ENCODE measurements at regions not wholly inside any gene's neighbourhood (a gene's known extent, or its start where the extent isn't known, plus 50 kb on each side); places are given as distances from the start of the nearest gene placed in this dataset.

DNA sequence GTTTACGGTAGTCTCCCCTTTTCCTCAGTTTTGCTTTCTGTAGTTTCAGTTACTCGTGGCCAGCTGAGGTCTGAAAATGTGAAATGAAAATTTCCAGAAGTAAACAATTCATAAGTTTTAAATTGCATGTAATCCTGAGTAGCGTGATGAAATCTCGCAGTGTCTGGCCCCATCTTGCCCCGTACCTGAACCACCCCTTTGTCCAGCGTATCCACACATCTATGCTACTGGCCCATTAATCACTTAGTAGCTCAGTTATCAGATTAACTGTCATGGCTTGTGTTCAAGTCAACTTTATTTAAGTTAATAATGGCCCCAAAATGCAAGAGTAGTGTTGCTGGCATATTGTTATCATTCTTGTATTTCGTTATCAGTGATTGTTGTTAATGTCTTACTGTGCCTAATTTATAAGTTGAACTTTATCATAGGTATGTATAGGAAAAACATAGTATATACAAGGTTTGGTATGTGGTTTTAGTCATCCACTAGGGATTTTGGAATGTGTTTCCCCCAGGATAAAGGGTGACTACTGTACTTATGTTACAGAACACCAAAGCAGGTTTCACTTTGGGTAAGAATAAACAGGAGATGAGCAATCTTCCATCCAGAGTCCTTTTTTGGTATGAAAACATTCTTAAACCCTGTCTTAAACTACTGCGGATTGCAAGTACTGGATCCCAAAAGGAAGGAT, 118.4 kb upstream of the KCNN2 start:
- intact Hi-C loops (cut with DNase I; ENCODE audit: low total_unique reads), result no loop called here
- H3K27ac ChIP-seq, result no peak overlapping the region
- no peak for DNase-seq
- WGBS, 2 donors, result 88 to 90% methylated on average over 8 of the region's 8 CpGs
- TF ChIP-seq POLR2A (IDR thresholded peaks at IDR 0.05), result no peak
- H3K9me3 ChIP-seq, result no peaks in the 10 kb centered on the region
- no peaks in the 10 kb centered on the region for H3K4me1 ChIP-seq
- no peaks in the 10 kb centered on the region for H3K27me3 ChIP-seq
- no peak overlapping the region for H3K4me3 ChIP-seq
- H3K36me3 ChIP-seq (ENCODE audit: low read depth, missing control alignments), result no peaks in the 10 kb centered on the region

DNA sequence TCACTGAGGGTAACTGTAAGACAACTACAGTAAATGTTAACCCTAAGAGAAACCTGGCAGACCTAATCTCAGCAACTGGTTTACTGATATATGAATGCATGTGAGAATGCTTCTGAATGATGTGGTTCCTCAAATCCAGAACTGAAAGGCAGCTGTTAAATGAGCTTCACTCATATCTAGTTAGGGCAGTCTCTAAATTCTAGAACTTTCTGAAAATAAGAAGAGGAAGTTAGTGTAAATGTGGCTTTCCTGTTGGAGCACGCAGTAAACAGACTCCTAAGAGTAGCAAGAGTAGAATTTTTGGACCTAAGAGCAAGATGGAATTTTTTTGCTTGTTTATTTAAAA, 117.9 kb upstream of the KCNN2 start:
- H3K27me3 ChIP-seq, result no peaks in the 10 kb centered on the region
- TF ChIP-seq, protein P1, sequence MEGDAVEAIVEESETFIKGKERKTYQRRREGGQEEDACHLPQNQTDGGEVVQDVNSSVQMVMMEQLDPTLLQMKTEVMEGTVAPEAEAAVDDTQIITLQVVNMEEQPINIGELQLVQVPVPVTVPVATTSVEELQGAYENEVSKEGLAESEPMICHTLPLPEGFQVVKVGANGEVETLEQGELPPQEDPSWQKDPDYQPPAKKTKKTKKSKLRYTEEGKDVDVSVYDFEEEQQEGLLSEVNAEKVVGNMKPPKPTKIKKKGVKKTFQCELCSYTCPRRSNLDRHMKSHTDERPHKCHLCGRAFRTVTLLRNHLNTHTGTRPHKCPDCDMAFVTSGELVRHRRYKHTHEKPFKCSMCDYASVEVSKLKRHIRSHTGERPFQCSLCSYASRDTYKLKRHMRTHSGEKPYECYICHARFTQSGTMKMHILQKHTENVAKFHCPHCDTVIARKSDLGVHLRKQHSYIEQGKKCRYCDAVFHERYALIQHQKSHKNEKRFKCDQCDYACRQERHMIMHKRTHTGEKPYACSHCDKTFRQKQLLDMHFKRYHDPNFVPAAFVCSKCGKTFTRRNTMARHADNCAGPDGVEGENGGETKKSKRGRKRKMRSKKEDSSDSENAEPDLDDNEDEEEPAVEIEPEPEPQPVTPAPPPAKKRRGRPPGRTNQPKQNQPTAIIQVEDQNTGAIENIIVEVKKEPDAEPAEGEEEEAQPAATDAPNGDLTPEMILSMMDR (IDR thresholded peaks at IDR 0.05), result no peak
- TF ChIP-seq POLR2A (IDR thresholded peaks at IDR 0.05), result no peak
- WGBS, 2 donors, result 84 to 88% methylated on average over 1 of the region's 1 CpG
- no peak overlapping the region for H3K27ac ChIP-seq
- no peak overlapping the region for H3K4me3 ChIP-seq
- intact Hi-C loops (cut with DNase I; ENCODE audit: low total_unique reads), result no loop called here
- DNase-seq, result no peak
- H3K36me3 ChIP-seq (ENCODE audit: low read depth, missing control alignments), result no peaks in the 10 kb centered on the region
- H3K4me1 ChIP-seq, result no peaks in the 10 kb centered on the region
- H3K9me3 ChIP-seq, result no peaks in the 10 kb centered on the region

DNA sequence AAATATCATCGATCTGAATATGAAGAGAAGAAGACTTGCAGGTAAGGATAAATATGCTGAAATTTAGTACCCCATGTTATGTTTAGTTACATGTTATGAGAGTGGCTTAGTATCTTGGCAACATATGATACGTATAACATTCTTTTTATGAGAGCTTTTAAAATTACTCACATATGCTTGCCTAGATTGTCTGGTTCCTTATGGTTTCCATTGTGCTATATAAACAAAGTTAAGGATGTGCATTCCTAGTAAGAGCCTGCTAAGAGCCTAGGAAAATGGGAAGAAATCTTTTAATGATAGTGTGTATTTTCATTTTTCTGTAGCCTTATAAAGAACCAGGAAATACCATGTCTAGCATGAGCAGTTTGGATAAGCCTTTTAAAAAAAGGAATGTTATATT, 112.0 kb upstream of the KCNN2 start:
- intact Hi-C loops (cut with DNase I; ENCODE audit: low total_unique reads), result no loop called here
- DNase-seq, result no peak
- Histone ChIP-seq H3K27ac (no peak overlapping the region), H3K9me3 (no peaks in the 10 kb centered on the region), H3K27me3 (no peaks in the 10 kb centered on the region), H3K4me3 (no peak overlapping the region), H3K4me1 (no peaks in the 10 kb centered on the region), H3K36me3 (ENCODE audit: low read depth, missing control alignments) (no peaks in the 10 kb centered on the region)
- no peak for TF ChIP-seq POLR2A (IDR thresholded peaks at IDR 0.05)
- TF ChIP-seq, protein P1 (IDR thresholded peaks at IDR 0.05), result no peak
- 85 to 91% methylated on average over 2 of the region's 2 CpGs for WGBS, 2 donors

DNA sequence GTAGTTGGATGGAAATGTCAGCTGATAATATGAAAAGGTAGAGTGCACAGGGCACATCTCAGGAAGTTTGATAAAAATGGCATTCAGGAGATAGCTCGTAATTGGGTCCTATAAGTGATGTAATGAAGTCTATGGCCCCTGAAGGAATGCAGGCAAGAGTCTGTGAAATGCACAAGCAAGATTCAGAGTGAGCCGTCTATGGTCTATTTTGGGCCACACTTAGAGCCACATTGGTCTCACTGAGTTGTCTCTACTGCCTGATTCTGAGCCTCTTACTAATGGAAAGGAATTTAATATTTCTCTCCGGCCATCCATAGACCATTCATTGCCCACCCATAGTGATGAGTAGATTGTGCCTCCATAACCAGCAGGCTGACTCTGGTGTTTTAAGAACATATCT, 111.3 kb upstream of the KCNN2 start:
- Histone ChIP-seq H3K36me3 (ENCODE audit: low read depth, missing control alignments) (no peaks in the 10 kb centered on the region), H3K4me1 (no peaks in the 10 kb centered on the region), H3K27me3 (no peaks in the 10 kb centered on the region), H3K4me3 (no peak overlapping the region), H3K9me3 (no peaks in the 10 kb centered on the region), H3K27ac (no peak overlapping the region)
- DNase-seq, result no peak
- intact Hi-C loops (cut with DNase I; ENCODE audit: low total_unique reads), result no loop called here
- WGBS, 2 donors, result 88% methylated on average over 3 of the region's 3 CpGs
- no peak for TF ChIP-seq POLR2A (IDR thresholded peaks at IDR 0.05)
- TF ChIP-seq, protein P1 (IDR thresholded peaks at IDR 0.05), result no peak

DNA sequence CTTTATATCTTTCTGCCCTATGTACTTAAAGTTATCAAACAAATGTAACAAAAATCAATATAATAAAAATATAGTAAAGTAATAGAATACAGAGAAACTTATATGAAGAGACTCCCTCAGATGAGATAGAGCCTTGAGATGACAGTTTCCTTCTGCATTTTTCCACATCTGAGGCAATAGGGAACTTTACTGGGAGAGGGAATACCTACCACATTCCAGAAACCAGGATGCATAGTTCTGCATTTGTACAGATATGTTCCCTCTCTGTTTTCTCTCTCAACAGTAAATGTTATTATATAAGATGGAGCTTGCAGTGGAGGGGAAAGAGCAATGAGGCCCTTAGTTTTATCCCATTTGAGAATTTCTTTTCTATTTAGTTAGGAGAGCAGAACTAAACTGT, 109.6 kb upstream of the KCNN2 start:
- TF ChIP-seq, protein P1 (IDR thresholded peaks at IDR 0.05), result no peak
- TF ChIP-seq POLR2A (IDR thresholded peaks at IDR 0.05), result no peak
- intact Hi-C loops (cut with DNase I; ENCODE audit: low total_unique reads), result no loop called here
- H3K27me3 ChIP-seq, result no peaks in the 10 kb centered on the region
- no peaks in the 10 kb centered on the region for H3K36me3 ChIP-seq (ENCODE audit: low read depth, missing control alignments)
- DNase-seq, result no peak
- no peaks in the 10 kb centered on the region for H3K9me3 ChIP-seq
- H3K4me1 ChIP-seq, result no peaks in the 10 kb centered on the region
- no peak overlapping the region for H3K27ac ChIP-seq
- no peak overlapping the region for H3K4me3 ChIP-seq
